AG04449 (cell line): ENCODE measurements at regions not wholly inside any gene's neighbourhood (a gene's known extent, or its start where the extent isn't known, plus 50 kb on each side); places are given as distances from the start of the nearest gene placed in this dataset.

Source experiments
- CTCF ChIA-PET: fragments of 350-600 bp; formaldehyde crosslinking; extraction: SDS; loops from one replicate; lab custom pipeline; 2021; ENCODE audit warnings: antibody characterized with exemption; lab: Yijun Ruan, JAX
- POLR2A ChIA-PET: fragments of 400-600, 350-600 bp; formaldehyde crosslinking; extraction: SDS; loops from one replicate; lab custom pipeline; 2020; ENCODE audit warnings: antibody characterized with exemption, inconsistent platforms; lab: Yijun Ruan, JAX
- DNase-seq: peaks from one replicate; pipeline ENCODE4 v3.0.0-alpha.2; 2010; ENCODE audit warnings: low read depth, low spot score
- H3K4me3 ChIP-seq: 2 replicates; pipeline ENCODE4 v1.5.1; 2011; ENCODE audit warnings: low read depth, mild to moderate bottlenecking, control low read depth, low read length
- TF ChIP-seq, protein P1 (sequence below): IDR thresholded peaks from one replicate; pipeline ENCODE4 v1.5.1; 2011; ENCODE audit warnings: mild to moderate bottlenecking, moderate library complexity, low read length, control low read depth, inconsistent platforms; ENCODE audit not compliant: insufficient read depth; ENCODE audit errors: missing control alignments

DNA sequence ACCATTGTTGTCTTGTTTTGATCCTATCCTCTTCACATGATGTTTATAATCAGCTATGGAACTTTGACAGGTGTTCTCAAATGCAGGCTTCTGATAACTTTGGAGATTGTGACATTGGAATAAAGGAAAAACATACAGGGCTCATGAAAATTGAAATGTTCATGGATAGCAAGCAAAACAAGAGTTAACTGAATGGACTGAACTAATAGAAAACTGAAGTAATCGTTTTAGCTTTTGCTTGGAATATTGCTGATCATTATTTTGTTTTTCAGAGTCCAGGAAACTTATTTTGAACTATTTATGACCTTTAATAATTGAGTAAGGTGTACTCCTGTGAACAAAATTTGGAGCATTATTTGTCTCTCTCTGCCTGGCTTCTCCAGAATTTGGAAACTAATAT lies 436.7 kb upstream of the CDH9 start:
- TF ChIP-seq, protein P1, sequence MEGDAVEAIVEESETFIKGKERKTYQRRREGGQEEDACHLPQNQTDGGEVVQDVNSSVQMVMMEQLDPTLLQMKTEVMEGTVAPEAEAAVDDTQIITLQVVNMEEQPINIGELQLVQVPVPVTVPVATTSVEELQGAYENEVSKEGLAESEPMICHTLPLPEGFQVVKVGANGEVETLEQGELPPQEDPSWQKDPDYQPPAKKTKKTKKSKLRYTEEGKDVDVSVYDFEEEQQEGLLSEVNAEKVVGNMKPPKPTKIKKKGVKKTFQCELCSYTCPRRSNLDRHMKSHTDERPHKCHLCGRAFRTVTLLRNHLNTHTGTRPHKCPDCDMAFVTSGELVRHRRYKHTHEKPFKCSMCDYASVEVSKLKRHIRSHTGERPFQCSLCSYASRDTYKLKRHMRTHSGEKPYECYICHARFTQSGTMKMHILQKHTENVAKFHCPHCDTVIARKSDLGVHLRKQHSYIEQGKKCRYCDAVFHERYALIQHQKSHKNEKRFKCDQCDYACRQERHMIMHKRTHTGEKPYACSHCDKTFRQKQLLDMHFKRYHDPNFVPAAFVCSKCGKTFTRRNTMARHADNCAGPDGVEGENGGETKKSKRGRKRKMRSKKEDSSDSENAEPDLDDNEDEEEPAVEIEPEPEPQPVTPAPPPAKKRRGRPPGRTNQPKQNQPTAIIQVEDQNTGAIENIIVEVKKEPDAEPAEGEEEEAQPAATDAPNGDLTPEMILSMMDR = no peak
- H3K4me3 ChIP-seq = no peak overlapping the region
- CTCF ChIA-PET = no interaction called here
- no peak for DNase-seq
- POLR2A ChIA-PET = interaction anchor here (0.7 kb wide), 1 partner anchor 233 kb away, joined by 3 read pairs; no protein-coding TSS in a partner anchor

DNA sequence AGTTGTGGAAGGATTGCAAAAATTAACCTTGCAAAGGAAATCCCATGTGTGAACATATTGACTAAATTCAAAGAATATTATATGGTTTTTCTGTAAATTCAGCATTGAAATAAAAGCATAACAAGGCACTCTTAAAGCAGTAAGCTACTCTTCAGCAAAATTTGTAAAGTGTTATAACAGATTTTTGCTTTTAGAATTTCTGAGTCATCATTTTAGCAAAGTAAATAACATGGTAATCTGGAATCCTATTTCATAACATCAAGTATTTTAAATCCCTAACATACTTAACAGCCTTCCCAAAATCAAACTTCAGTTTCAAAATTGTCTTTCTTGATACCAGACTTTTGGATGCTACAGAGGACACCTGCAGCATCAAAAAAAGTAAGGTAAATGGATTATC lies 436.0 kb upstream of the CDH9 start:
- no peak for DNase-seq
- TF ChIP-seq, protein P1 = no peak
- CTCF ChIA-PET = no interaction called here
- no peak overlapping the region for H3K4me3 ChIP-seq
- POLR2A ChIA-PET = no interaction called here

DNA sequence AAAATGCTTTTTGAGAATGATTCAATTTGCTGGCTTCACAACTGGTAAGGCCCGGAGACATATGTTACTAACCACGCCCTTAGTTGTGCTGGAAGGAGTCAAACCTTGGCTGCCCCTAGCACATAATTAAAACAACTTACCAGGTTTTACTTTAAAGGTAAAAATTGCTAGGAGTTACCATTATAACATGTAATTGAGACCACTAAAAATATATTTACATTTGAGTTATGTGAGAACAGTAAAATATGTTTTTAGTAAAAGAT lies 435.6 kb upstream of the CDH9 start:
- POLR2A ChIA-PET = no interaction called here
- CTCF ChIA-PET = no interaction called here
- no peak for DNase-seq

DNA sequence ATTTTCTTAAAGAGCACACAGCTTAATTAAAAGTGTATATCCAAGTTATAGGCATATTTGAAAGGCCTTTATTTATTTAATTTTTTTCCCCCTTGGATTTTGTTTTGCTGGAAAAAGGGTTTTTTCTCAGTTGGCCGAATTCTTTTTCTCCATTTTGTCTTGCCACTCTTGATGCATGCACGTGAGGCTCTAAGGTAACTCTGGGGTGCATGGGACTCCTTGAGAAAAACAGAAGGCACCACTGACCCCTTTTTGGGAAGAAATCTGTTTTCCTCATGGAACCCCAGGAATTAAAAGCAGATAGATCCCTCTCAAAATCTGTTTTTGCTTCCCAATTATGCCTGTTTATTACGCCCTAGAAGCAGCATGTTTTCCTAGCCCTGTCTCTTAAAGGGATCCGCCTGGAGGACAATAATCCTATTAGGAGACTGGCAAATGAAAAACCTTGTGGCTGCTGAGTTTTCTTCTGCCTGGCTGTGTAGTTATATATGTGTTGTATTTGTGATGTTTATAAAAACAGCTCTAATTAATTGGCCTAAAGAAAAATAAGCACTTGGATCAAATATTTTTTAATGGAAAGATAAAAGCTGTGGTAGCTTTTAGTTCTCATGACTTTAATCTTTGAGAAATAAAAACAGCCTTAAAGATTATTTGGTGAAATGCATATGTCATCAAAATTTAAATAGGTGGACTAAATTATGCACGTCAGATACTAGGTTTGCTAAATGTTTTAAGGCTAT lies 435.1 kb upstream of the CDH9 start:
- TF ChIP-seq, protein P1 = no peak
- POLR2A ChIA-PET = no interaction called here
- CTCF ChIA-PET = no interaction called here
- DNase-seq = no peak
- no peak overlapping the region for H3K4me3 ChIP-seq

More for the DNA sequence above, 435.6 kb upstream of the CDH9 start:
- TF ChIP-seq, protein P1 = no peak
- no peak overlapping the region for H3K4me3 ChIP-seq

DNA sequence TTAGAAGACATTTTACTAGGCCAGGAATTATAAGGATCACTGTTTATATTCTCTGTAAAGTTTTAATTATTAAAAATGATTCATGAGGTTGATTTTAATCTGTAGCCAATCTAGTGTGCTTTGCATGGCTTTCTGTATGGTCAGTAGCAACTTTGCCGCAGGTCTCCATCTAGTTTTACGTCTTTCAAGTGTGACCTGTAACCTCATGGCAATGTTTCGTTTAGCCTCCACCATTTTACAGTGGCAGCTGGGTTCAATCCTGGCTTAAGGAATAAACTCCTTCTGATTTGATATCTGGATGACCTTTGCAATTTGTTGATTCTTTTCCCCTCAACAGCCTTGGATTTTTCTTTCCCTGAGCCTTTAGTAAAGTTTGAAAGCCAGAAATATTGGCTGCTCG lies 434.5 kb upstream of the CDH9 start:
- DNase-seq = no peak
- TF ChIP-seq, protein P1 = no peak
- POLR2A ChIA-PET = no interaction called here
- CTCF ChIA-PET = no interaction called here
- H3K4me3 ChIP-seq = no peak overlapping the region

DNA sequence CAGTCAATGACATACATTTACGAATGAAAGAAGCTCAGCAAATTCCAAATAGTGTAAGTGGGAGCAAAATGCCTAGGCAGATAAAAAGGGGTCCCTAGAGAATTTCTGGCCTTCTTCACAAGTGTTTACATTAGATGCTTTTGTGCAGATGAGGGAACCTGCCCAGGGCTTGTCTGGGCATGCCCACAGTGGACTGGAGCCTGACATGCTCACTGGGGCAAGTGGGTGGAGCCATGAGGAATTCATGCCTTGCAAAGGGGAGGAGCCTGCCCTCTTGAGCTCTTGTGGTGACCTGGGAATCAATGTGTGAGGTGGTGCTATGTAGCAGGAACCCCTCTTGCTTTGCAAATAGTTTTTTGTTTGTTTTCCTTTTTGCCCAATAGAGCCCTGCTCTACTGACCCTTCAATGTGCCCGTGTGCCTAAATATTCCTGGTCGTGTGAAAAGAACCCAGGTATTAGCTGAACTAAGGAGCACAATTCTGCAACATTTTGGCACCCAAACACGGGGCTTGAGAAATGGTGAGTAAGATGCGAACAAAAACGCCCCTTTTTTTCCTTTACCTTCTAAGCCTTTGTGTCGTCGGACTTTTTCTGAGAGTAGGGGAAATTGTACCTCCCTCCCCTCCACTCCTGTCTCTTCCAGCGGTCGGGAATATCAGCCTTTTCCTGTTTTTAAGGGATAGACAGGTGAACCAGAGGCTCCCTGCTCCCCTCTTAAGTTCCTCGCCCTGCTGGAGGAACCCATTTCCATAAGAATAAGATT lies 433.8 kb upstream of the CDH9 start:
- no peak for DNase-seq
- no peak overlapping the region for H3K4me3 ChIP-seq
- ChIA-PET CTCF (no interaction called here), POLR2A (no interaction called here)
- TF ChIP-seq, protein P1 = no peak
